Ovary (tissue), 3 donors: ENCODE measurements at regions not wholly inside any gene's neighbourhood (a gene's known extent, or its start where the extent isn't known, plus 50 kb on each side); places are given as distances from the start of the nearest gene placed in this dataset.

Experiments
- CTCF ChIP-seq, 3 donors: fragments of 450-650 bp in 2 of 3; fragments of 200-600 bp in 1 of 3; IDR thresholded peaks; one replicate each; pipeline versions ENCODE4 v1.5.1 to v1.8.0; 2016 to 2022; ENCODE audit warnings: antibody characterized with exemption in 3 of 3, mild to moderate bottlenecking in 1 of 3
- EP300 ChIP-seq: sonication (generic); formaldehyde crosslinking; IDR thresholded peaks from one replicate; pipeline ENCODE4 v1.6.1; 2017; ENCODE audit warnings: antibody characterized with exemption
- POLR2A ChIP-seq: fragments of 450-650 bp; IDR thresholded peaks from one replicate; pipeline ENCODE4 v1.6.1; 2017; ENCODE audit warnings: antibody characterized with exemption, mild to moderate bottlenecking, moderate library complexity
- donor health status: DM: no; HTN: no; CAD: no.

- TF ChIP-seq POLR2A, result no peak
- no peak for TF ChIP-seq EP300
- TF ChIP-seq CTCF (IDR thresholded peaks at IDR 0.05), result no peak
Observed at GRCh38 chr3:163943664-163944063, 1134.6 kb downstream of the SI start.
